SKM-1 (cell line): ENCODE measurements at regions not wholly inside any gene's neighbourhood (a gene's known extent, or its start where the extent isn't known, plus 50 kb on each side); places are given as distances from the start of the nearest gene placed in this dataset.
"Not testable (repeated sequence)": the region's sequence is repeated elsewhere in the genome, so short reads cannot be mapped to it uniquely, and the experiment has no call there.

Source experiments
- DNase-seq: peaks from one replicate; lab custom pipeline; 2025; ENCODE audit not compliant: unreplicated experiment; lab: John Stamatoyannopoulos, UW

DNA sequence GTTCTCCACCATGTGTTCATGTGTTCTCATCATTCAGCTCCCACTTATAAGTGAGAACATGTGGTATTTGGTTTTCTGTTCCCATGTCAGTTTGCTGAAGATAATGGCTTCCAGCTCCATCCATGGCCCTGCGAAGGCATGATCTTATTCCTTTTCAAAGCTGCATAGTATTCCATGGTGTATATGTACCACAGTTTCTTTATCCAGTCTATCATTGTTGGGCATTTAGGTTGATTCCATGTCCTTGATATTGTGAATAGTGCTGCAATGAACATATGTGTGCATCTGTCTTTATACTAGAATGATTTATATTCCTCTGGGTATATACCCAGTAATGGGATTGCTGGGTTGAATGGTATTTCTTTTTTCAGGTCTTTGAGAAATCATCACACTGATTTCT, 57.6 kb upstream of the MAGI2 start:
- DNase-seq = not testable (repeated sequence)

- DNase-seq = no peak
Observed at GRCh38 chr7:79507131-79507530, 53.7 kb upstream of the MAGI2 start.

DNA sequence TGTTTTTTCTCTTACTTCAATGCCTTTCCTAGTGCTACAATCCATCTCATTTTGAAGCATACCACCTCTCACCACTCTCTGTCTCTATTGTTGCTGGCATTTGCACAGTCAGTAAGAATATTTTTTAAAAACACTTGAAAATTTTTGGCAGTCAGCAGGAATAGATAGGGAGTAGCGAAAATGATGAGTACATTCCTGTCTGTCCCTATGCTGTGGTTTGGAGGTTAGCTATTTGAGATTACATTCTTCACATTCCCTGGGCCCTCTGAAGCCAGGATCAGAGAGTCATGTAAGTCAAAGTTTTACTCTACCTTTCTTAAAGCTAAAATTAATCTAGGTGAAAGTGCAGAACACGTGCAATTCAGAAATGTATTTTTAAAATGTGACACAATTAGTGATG, 53.0 kb upstream of the MAGI2 start:
- DNase-seq = no peak

- DNase-seq = no peak
Observed at GRCh38 chr7:79504607-79505389, 51.3 kb upstream of the MAGI2 start.
